ENCODE measurements at regions not wholly inside any gene's neighbourhood (a gene's known extent, or its start where the extent isn't known, plus 50 kb on each side); places are given as distances from the start of the nearest gene placed in this dataset.

- DNase-seq (ENCODE audit: low read depth) (no peak), FAIRE-seq (no peak)
- TF ChIP-seq CTCF (IDR thresholded peaks at IDR 0.05; ENCODE audit: insufficient read depth, low read depth, low read length) (no peak), EZH2 (IDR thresholded peaks at IDR 0.05; ENCODE audit: insufficient read depth, low read length) (no peak)
- Histone ChIP-seq H3K79me2 (ENCODE audit: insufficient read depth, low read length) (no peaks in the 10 kb centered on the region), H3K4me3 (ENCODE audit: insufficient read depth, low read depth, low read length) (no peak overlapping the region), H3K27ac (ENCODE audit: low read depth, low read length) (no peak overlapping the region), H3K9ac (ENCODE audit: low read length) (no peak overlapping the region), H2AFZ (ENCODE audit: low read depth, low read length) (no peak overlapping the region), H3K36me3 (ENCODE audit: insufficient read depth, low read length) (no peaks in the 10 kb centered on the region), H3K9me3 (ENCODE audit: insufficient read depth, low read depth, low read length) (no peaks in the 10 kb centered on the region), H3K4me1 (ENCODE audit: insufficient read depth, low read length) (no peaks in the 10 kb centered on the region), H3K27me3 (ENCODE audit: insufficient read depth, low read length) (no peaks in the 10 kb centered on the region), H4K20me1 (ENCODE audit: insufficient read depth, low read length) (no peaks in the 10 kb centered on the region), H3K4me2 (ENCODE audit: low read length) (no peak overlapping the region)
- H3K36me3 Mint-ChIP-seq (ENCODE audit: low read depth, unreplicated experiment), result no peaks in the 10 kb centered on the region
- H3K4me3 Mint-ChIP-seq (ENCODE audit: unreplicated experiment), result no peak overlapping the region
- H3K27me3 Mint-ChIP-seq (ENCODE audit: low read depth, unreplicated experiment), result no peaks in the 10 kb centered on the region
- H3K9me3 Mint-ChIP-seq (ENCODE audit: unreplicated experiment), result no peaks in the 10 kb centered on the region
- H3K27ac Mint-ChIP-seq (ENCODE audit: unreplicated experiment), result no peak overlapping the region
- H3K4me1 Mint-ChIP-seq (ENCODE audit: low read depth, unreplicated experiment), result peaks cover 2% of the 10 kb centered on the region
Observed at GRCh38 chr5:97548739-97549080, 365.7 kb upstream of the RIOK2 start.

GRCh38 chr5:97549496-97549895, 366.4 kb upstream of the RIOK2 start:
- Histone ChIP-seq H3K27me3 (ENCODE audit: insufficient read depth, low read length) (no peaks in the 10 kb centered on the region), H3K9me3 (ENCODE audit: insufficient read depth, low read depth, low read length) (no peaks in the 10 kb centered on the region), H3K79me2 (ENCODE audit: insufficient read depth, low read length) (no peaks in the 10 kb centered on the region), H3K27ac (ENCODE audit: low read depth, low read length) (no peak overlapping the region), H3K4me2 (ENCODE audit: low read length) (no peak overlapping the region), H2AFZ (ENCODE audit: low read depth, low read length) (no peak overlapping the region), H3K9ac (ENCODE audit: low read length) (no peak overlapping the region), H3K36me3 (ENCODE audit: insufficient read depth, low read length) (no peaks in the 10 kb centered on the region), H3K4me1 (ENCODE audit: insufficient read depth, low read length) (peaks cover 3% of the 10 kb centered on the region), H3K4me3 (ENCODE audit: insufficient read depth, low read depth, low read length) (no peak overlapping the region), H4K20me1 (ENCODE audit: insufficient read depth, low read length) (no peaks in the 10 kb centered on the region)
- no peaks in the 10 kb centered on the region for H3K27me3 Mint-ChIP-seq (ENCODE audit: low read depth, unreplicated experiment)
- TF ChIP-seq CTCF (IDR thresholded peaks at IDR 0.05; ENCODE audit: insufficient read depth, low read depth, low read length), result no peak
- no peak for TF ChIP-seq EZH2 (IDR thresholded peaks at IDR 0.05; ENCODE audit: insufficient read depth, low read length)
- DNase-seq (ENCODE audit: low read depth) (no peak), FAIRE-seq (no peak)
- H3K27ac Mint-ChIP-seq (ENCODE audit: unreplicated experiment), result no peak overlapping the region
- H3K4me1 Mint-ChIP-seq (ENCODE audit: low read depth, unreplicated experiment), result peaks cover 9% of the 10 kb centered on the region
- no peaks in the 10 kb centered on the region for H3K36me3 Mint-ChIP-seq (ENCODE audit: low read depth, unreplicated experiment)
- H3K4me3 Mint-ChIP-seq (ENCODE audit: unreplicated experiment), result no peak overlapping the region
- H3K9me3 Mint-ChIP-seq (ENCODE audit: unreplicated experiment), result no peaks in the 10 kb centered on the region

- Histone ChIP-seq H3K27me3 (ENCODE audit: insufficient read depth, low read length) (no peaks in the 10 kb centered on the region), H3K4me3 (ENCODE audit: insufficient read depth, low read depth, low read length) (no peak overlapping the region), H3K79me2 (ENCODE audit: insufficient read depth, low read length) (no peaks in the 10 kb centered on the region), H3K36me3 (ENCODE audit: insufficient read depth, low read length) (no peaks in the 10 kb centered on the region), H2AFZ (ENCODE audit: low read depth, low read length) (no peak overlapping the region), H3K27ac (ENCODE audit: low read depth, low read length) (no peak overlapping the region), H3K9ac (ENCODE audit: low read length) (no peak overlapping the region), H3K4me2 (ENCODE audit: low read length) (no peak overlapping the region), H4K20me1 (ENCODE audit: insufficient read depth, low read length) (no peaks in the 10 kb centered on the region), H3K9me3 (ENCODE audit: insufficient read depth, low read depth, low read length) (no peaks in the 10 kb centered on the region), H3K4me1 (ENCODE audit: insufficient read depth, low read length) (peaks cover 8% of the 10 kb centered on the region)
- Mint-ChIP-seq H3K4me3 (ENCODE audit: unreplicated experiment) (no peak overlapping the region), H3K36me3 (ENCODE audit: low read depth, unreplicated experiment) (no peaks in the 10 kb centered on the region), H3K27ac (ENCODE audit: unreplicated experiment) (no peak overlapping the region), H3K27me3 (ENCODE audit: low read depth, unreplicated experiment) (no peaks in the 10 kb centered on the region), H3K9me3 (ENCODE audit: unreplicated experiment) (no peaks in the 10 kb centered on the region), H3K4me1 (ENCODE audit: low read depth, unreplicated experiment) (peaks cover 15% of the 10 kb centered on the region)
- FAIRE-seq, result peak; percentile 73
- TF ChIP-seq CTCF (IDR thresholded peaks at IDR 0.05; ENCODE audit: insufficient read depth, low read depth, low read length) (no peak), EZH2 (IDR thresholded peaks at IDR 0.05; ENCODE audit: insufficient read depth, low read length) (no peak)
- DNase-seq (ENCODE audit: low read depth), result peak; percentile 63
Observed at GRCh38 chr5:97550164-97550563, 367.1 kb upstream of the RIOK2 start.
